Astrocyte of the hippocampus (primary cell): ENCODE measurements at regions not wholly inside any gene's neighbourhood (a gene's known extent, or its start where the extent isn't known, plus 50 kb on each side); places are given as distances from the start of the nearest gene placed in this dataset.
"Not testable (repeated sequence)": the region's sequence is repeated elsewhere in the genome, so short reads cannot be mapped to it uniquely, and the experiment has no call there.

Experiments
- DNase-seq: peaks from one replicate; pipeline ENCODE4 v3.0.0; 2011; ENCODE audit warnings: low read depth, low spot score

DNA sequence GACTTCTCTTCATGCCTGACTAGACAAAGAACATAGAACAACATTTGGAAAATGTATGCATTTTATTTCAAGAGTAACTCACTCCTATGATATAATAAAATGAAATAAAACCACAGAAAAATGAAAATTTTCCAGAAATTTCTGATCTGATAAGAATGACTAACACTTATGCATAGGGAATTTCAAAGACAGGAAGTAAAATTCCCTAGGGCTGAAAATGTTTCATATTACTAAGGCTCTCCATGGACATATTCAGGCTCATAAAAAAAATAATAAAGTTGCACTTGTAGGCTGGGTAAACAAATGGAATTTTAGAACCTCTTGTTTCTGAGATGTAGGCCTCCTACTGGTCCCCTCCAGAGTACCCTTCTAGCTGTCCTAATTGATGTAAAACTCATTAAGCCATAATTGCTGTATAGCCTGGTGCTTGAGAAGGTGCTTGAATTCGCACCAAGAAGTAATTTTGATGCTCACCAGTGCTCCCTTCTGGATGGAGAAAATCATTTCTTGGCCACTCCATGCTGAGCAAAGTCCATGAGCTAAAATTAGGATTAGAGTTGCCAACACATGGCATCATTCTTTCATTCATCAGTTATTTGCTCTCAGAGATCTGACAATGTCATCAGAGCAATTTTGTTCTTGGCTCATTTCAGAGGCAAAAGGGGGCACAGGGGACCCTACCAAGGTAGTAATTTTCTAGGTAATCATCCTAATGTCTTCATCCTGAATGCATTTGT is 641.0 kb upstream of the CAMK1G start:
- DNase-seq: no peak

DNA sequence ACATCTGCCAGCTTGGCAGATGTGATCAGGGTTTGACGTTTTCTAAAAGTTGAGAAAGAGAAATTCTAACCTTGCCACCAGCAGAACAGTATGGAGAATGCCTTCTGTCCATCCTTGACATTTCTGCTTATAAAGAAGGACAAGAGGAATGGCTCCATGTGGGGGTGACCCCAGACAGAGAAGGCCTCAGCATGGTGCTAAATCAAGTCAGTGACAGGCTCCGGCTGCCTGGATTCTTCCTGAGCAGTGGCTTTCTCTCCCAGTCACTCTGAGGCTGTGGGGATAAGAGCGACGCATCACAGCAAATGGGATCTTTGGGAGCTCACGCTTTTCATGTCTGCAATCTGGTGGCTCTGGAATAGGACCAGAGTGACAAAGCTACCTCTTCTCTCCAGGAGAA is 640.2 kb upstream of the CAMK1G start:
- no peak for DNase-seq

DNA sequence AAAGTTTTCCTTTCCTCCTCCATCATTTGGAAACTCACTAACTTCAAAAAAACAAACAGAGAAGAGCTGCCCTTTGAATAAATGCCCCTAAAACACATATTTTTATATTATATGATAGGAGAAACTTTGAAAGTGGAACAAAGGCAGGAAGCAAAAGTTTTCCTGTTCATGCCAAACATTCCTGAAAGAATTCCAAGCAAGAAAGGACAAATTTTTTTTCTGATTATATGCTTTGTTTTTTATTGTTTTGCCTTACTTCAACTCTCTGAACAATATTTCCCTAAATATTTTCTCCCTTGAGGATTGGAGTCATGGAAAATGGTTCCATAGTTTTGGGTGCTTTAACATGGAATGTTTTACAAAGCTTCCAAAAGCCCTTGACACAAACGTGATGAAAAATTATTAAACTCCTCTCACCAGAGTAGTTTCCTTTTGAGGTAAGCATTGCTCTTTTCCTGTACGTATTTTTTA is 638.5 kb upstream of the CAMK1G start:
- no peak for DNase-seq

DNA sequence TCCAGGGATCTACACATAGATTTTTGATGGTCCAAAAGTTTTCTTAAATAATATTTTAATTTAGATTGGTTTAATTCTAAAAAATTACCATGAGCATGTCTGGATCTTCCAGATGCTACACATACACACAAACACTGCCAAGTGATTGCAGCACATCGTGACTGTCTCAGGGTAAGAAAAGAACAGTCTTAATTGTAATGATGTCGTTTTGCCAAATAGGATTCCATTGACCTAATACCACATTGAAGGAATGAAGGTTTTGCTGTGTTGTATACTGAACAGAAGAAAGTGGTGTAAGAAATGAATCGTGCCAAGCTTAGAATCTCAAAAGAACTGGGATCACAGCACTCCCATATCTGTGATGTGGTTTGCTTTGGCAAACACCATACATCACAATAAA is 633.3 kb upstream of the CAMK1G start:
- no peak for DNase-seq

DNA sequence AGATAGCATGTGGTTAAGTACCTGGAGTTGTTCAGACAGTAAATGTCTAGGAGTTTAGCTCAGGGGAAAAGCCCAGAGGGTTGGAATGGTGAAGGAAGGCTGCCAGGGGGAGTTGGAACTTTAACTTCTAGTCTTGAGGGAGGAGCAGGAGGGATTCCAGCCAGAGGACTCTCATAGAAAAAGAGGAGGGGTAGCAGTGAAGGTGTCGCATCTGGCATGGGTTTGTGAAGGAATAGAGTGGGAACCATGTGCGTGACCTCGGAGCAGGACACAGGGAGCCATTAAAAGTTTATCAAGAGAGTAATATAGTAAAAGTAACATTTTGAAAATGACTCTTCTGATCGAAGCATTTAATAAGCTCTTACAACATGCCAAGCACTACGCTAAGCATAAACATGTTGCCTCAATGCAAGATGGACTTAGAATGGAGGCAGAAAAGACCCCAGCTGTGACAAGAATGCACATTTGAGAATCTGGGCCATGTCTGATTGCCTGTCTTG is 632.4 kb upstream of the CAMK1G start:
- no peak for DNase-seq

DNA sequence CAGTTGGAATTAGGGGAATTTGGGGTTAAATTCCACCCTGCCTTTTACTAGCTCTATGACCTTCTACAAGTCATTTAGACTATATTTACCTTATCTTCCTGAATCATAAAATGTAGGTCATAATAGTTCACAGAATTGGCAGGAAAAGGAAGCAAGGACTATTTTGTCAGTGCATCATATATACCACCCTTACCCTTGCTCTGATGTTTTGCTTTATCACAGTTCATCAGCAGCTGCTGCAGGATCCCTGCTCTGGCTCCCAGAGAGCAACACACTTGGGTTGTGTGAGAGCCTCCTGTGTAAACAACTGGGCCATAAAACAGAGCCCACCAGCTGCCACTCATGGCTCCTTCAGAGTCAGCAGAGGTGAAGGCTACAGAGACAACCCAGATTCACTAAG is 631.6 kb upstream of the CAMK1G start:
- no peak for DNase-seq

DNA sequence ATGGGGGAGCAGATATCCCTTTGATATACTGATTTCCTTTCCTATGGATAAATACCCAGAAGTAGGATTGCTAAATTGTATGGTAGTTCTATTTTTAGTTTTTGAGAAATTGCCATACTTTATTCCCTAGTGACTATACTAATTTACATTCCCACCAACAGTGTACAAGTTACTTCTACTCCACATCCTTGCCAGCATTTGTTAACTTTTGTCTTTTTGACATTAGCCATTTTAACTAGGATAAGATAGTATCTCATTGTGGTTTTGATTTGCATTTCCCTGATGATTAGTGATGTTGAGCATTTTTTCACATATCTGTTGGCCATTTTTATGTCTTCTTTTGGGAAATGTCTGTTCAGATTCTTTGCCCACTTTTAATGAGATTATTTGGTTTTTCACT is 620.6 kb upstream of the CAMK1G start:
- DNase-seq: no peak

DNA sequence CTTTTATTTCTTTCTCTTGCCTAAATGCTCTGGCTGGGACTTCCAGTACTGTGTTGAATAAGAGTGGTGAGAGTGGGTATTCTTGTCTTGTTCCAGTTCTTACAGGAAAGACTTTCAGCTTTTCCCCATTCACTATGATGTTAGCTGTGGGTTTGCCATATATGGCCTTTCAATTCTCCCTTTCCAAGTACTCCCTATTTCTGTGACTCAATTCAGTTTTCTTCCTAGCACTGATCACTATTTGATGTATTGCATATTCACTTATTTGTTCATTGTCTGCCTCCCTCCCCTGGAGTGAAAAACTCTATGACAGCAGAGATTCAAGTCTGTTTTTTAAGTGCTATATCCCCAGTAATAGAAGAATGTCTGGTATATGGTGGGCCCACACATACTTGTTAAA is 618.2 kb upstream of the CAMK1G start:
- peak; percentile 14 for DNase-seq

DNA sequence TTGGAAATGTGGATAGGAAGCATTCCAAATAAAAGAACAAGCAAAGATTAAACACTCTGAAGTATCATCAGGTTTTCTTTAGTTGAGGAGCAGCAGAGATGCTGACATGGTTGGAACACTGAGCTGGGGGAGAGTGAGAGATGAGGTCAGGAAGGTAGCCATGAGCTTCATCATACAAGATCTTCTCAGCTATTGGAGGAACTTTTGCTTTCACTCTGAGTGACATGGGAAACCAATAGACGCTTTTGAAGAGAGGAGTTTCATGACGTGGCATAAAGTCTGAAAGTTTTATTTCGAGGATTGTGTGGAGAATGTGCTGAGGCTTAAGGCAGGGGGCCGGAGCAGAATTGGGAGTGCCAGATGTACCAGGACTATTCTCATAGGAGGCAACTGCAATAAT is 616.2 kb upstream of the CAMK1G start:
- no peak for DNase-seq

DNA sequence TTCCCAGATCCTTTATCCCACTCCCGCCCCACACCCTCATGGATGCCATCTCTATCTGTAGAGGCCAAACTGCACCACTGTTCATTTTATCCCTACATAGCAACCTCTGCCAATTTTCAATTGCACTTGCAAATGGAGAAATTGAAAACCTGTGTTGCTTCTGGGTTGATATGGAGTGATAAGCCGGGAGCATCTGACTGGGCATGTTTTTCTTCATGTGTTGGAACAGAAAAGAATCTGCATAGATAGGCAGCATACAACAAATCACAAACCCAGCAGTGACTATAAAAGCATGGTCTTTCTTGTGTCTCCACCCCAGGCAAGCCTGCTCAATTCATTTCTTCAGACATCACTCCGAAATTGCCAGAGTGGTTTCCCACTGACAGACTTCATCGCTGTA is 608.8 kb upstream of the CAMK1G start:
- no peak for DNase-seq

DNA sequence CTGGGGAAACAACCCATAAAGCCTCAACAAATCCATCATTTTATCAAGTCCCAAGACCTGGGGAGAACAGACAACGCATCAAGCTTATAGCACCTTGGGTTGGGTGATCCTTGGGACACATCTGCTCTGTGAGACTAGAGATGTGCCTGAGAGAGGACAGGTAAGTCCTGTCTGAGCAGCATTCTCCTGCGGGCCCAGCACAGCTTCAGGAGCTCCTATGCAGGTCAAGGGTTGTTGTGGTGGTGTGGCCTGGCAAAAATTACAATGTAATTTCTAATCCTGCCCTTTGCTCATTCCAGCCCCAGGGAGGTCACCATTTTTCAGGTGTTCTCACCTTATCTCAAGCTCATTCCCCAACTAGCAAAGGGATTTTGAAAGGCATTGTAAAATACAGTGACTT is 608.1 kb upstream of the CAMK1G start:
- DNase-seq: no peak

DNA sequence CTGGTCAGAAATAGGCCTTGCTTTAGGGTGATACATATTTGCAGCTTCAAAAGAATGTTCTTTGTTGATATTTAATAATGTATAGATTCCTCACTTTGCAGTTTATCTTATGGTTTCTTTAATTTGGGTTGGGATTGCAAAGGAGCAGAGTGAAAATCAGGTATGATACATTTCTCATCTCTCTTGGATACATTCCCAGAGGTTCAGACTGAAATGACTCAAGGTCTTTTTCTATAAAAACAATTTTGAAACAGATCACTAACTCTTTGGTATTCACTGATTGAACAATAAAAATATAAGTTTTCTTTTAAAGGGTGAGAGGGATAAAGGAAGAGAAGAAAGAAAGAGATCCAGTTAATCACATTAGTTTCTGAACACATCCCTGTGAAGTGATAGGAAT is 606.5 kb upstream of the CAMK1G start:
- DNase-seq: no peak

DNA sequence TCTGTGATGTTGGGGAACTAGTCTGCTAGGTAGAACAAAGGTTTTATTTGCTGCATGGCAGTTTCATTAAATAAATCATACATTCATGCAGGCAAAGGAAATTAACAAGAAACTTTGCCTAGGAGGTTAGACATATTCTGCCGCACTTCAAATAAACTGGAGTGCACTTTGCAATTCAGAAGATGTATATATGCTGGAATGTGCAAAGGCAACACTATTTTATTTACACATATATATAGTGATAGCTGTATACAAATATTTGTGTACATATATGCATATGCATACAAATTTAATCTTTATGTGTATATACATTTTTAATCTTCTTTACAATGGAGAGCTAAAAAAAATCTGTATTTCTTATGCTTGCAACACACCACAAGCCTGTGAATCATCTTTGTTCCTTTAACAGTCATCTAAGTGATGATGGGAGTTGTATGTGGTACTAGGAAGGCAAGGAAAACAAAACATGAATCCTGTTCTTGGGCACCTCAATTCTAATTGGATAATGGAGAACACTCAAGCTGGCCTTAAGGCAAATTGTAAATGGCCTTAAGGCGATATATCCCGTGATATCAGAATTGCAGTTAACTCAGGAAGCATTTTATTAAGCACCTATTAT is 605.8 kb upstream of the CAMK1G start:
- DNase-seq: no peak

DNA sequence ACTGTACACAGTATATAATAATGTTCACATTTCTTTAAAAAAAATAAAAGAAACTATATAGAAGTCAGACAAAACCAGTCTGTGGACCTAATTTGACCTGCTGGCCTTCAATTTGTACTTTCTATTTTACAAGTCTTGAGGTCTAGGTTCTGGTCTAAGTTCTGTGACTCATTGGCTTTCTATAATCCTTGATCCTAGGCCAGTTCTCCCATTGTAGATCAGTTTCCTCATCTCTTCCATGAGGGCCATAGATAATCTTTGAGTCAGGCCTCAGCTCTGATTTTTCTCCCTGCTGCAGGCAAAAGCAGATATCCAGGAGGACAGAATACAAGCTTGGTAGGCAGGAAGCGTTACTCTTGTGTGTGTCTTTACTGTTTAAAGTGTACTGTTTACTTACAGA is 603.7 kb upstream of the CAMK1G start:
- DNase-seq: no peak

DNA sequence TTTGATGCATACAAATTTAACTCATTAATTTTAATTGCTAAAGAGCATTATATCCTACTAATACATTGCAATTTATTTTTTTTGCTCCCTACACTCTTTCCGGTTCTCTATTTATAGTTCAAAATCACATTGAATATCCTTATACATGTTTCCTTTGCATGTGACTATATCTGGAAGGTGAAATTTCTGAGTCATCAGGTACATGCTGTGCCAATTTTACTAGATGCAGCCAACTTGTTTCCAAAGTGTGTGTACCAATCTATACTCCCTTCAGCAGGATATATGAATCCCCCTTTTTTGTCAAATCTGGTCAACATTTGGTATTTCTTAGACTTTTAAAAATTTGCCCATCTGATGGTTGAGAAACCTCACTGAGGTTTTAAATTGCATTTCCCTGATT is 602.9 kb upstream of the CAMK1G start:
- DNase-seq: no peak

DNA sequence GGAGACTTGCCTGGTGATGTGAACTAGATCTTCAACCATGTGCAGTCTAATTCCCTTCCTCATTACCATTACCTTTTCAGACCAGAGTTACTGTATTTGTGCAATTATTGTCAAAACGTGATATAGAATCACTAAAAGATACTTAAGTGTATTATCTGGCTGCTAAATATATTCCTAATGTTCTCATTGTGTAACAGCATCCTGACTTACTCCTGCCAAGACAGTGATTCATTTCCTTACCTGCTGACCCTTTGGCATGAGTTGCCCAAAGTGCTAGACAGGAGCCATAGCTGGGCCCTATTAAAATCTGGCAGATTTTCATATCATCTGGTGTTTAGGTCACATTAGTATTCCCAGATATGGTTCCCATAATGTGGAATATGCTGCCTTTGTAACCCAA is 598.3 kb upstream of the CAMK1G start:
- no peak for DNase-seq

DNA sequence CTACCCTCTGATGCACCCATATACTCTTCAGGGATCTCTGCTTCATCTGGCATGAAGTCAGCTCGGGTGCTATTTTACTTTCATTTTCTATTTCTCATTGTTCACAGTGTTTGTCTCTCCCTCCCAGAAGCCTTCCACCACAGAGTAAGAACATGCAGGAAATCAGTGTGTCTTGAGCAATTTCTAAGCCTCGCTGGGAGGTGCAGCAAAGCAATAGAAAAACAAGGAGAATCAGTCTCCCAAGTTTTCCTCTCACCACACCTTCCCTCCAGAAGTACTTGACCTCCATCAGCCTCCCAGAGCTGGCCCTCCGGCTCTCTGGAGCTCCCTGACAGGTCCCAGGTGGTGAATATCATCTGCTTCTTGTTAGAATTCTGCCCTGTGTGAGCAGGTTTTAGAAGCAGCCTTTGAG is 594.7 kb upstream of the CAMK1G start:
- peak; percentile 67 for DNase-seq

DNA sequence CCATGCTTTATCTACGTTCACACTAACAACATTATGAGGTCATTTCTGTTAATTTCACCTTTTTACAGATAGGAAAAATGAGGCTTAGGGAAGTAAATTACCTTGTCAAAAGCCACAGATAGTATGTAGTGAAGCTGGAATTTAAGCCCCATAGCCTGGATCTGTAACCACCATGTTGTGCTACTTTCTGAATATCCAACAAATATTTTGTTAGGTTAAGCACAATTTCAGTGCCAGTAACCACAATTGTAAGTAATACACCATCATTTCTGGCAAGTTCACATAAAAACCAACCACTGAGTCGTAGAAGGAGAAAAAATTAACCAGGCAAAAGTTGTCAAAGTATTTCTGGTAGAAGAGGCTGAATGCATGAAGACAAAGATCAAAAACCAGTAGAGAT is 593.1 kb upstream of the CAMK1G start:
- peak; percentile 58 for DNase-seq

DNA sequence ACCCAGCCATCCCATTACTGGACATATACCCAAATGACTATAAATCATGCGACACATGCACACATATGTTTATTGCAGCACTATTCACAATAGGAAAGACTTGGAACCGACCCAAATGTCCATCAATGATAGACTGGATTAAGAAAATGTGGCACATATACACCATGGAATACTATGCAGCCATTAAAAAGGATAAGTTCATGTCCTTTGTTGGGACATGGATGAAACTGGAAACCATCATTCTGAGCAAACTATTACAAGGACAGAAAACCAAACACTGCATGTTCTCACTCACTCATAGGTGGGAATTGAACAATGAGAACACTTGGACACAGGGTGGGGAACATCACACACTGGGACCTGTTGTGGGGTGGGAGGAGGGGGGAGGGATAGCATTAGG is 586.5 kb upstream of the CAMK1G start:
- DNase-seq: not testable (repeated sequence)

DNA sequence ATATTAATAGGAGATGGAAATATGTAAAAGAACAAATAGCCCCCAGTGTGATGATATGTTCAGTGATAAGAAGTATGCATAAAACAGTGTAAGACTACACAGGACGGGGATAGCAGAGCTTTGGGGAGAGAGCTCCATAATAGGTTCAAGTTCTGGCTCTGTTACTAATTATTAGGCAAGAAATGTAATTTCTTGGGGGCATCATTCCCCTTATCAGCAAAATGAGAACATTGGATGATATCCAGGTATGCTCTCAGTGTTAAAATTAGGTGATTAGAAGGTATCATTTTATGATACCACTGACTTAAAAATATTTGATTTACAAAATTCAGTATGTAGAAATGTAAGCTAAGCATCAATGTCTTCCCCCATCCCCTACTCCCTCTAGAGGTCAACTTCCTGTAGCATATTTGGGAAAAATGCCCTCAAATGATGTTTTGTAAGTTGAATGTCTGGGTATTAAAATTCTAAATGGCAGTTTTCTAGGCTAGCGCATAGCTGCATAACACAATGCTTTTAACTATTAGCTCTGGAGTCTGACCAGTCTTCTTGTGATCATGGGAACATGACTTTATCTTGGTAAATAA is 585.7 kb upstream of the CAMK1G start:
- DNase-seq: peak; percentile 22

DNA sequence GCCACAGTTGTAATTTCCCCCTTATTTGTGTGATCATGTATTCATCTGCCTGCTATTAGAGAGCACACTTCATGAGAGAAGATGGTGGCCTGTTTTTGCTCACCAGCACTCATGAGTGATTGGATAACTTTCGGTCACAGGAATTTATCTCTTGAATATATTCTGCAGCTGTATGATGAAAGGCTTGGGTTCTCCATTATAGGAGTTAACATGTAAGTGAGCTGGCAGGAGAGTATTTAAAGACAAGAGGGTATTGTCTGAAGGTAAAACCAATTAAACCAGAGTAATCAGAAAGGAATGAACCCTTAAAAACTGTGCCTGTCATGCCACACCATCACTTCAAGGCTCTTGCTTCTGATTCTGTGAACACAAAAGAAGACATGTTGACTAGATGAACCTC is 574.9 kb upstream of the CAMK1G start:
- no peak for DNase-seq

DNA sequence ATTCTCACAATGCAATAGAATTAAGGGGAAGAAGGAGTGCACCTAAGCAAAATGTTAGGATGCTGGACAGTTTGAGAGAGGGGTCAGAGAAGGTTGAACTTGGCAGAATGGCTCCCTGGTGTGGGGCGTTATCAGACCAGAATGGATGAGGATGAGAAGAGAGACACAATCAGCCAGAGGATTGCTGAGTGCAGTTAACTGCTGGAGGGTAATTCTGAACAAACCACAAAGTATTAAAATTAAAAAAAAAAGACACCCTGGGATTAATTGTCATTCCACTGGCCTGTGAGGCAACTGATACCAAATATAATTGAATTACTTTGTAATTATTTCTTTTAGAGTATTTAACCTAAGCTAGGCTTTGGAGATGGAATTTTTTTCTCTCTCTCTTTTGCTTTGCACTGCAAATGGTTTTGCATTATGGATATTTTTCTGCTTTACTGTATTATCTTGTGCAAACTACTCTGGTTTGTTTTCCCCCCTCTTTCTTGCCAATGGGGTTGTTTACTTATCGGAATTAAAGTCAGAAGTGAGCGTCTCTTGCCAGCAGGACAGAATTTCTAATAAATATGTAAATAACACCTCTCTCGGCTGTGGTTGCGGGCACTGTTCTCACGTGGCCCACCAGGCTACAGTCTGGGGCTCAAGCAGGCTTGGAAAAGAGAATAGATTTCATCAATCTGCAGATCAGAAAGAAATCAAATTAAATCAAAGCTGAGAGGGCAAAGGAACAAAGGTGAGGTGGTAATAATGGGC is 572.9 kb upstream of the CAMK1G start:
- no peak for DNase-seq
